ENCODE measurements at regions not wholly inside any gene's neighbourhood (a gene's known extent, or its start where the extent isn't known, plus 50 kb on each side); places are given as distances from the start of the nearest gene placed in this dataset.

GRCh38 chr17:22453181-22453580 is 760.9 kb downstream of the KCNJ18 start:
- ChIA-PET CTCF (no interaction called here), POLR2A (no interaction called here)
- no peak for DNase-seq (ENCODE audit: extremely low spot score)
- TF ChIP-seq HDGF (IDR thresholded peaks at IDR 0.05; ENCODE audit: borderline replicate concordance) (no peak), ELF4 (IDR thresholded peaks at IDR 0.05) (no peak), FOXK2 (IDR thresholded peaks at IDR 0.05) (no peak), FOXM1 (IDR thresholded peaks at IDR 0.05; ENCODE audit: borderline replicate concordance) (no peak), SP1 (IDR thresholded peaks at IDR 0.05) (no peak), BHLHE40 (IDR thresholded peaks at IDR 0.05; ENCODE audit: borderline replicate concordance) (no peak), CTBP1 (IDR thresholded peaks at IDR 0.05; ENCODE audit: borderline replicate concordance) (no peak), LEF1 (IDR thresholded peaks at IDR 0.05; ENCODE audit: borderline replicate concordance) (no peak), SUZ12 (IDR thresholded peaks at IDR 0.05) (no peak), L3MBTL2 (conservative IDR thresholded peaks at IDR 0.05) (no peak)

- ChIA-PET POLR2A (no interaction called here), CTCF (no interaction called here)
- no peak for DNase-seq (ENCODE audit: extremely low spot score)
- TF ChIP-seq SP1 (IDR thresholded peaks at IDR 0.05), result no peak
- TF ChIP-seq L3MBTL2 (conservative IDR thresholded peaks at IDR 0.05), result no peak
- TF ChIP-seq HDGF (IDR thresholded peaks at IDR 0.05; ENCODE audit: borderline replicate concordance), result no peak
- no peak for TF ChIP-seq BHLHE40 (IDR thresholded peaks at IDR 0.05; ENCODE audit: borderline replicate concordance)
- TF ChIP-seq FOXK2 (IDR thresholded peaks at IDR 0.05), result no peak
- no peak for TF ChIP-seq PKNOX1 (IDR thresholded peaks at IDR 0.05)
- TF ChIP-seq ELF4 (IDR thresholded peaks at IDR 0.05), result no peak
- no peak for TF ChIP-seq LEF1 (IDR thresholded peaks at IDR 0.05; ENCODE audit: borderline replicate concordance)
- TF ChIP-seq FOXM1 (IDR thresholded peaks at IDR 0.05; ENCODE audit: borderline replicate concordance), result no peak
- no peak for TF ChIP-seq ARNT (IDR thresholded peaks at IDR 0.05)
- TF ChIP-seq NFRKB (IDR thresholded peaks at IDR 0.05), result no peak
- TF ChIP-seq SUZ12 (IDR thresholded peaks at IDR 0.05), result no peak
- no peak for TF ChIP-seq ZNF384 (IDR thresholded peaks at IDR 0.05)
These were observed 762.0 kb downstream of the KCNJ18 start for GRCh38 chr17:22454070-22454999.

GRCh38 chr17:22459331-22459952 is 767.1 kb downstream of the KCNJ18 start:
- POLR2A ChIA-PET, result no interaction called here
- no peak for DNase-seq (ENCODE audit: extremely low spot score)
- no peak for TF ChIP-seq TARDBP (IDR thresholded peaks at IDR 0.05)
- TF ChIP-seq FOXA1 (IDR thresholded peaks at IDR 0.05), result no peak
- no peak for TF ChIP-seq ELF4 (IDR thresholded peaks at IDR 0.05)
- TF ChIP-seq BHLHE40 (IDR thresholded peaks at IDR 0.05; ENCODE audit: borderline replicate concordance), result no peak
- no peak for TF ChIP-seq FOXM1 (IDR thresholded peaks at IDR 0.05; ENCODE audit: borderline replicate concordance)
- no peak for TF ChIP-seq ZNF384 (IDR thresholded peaks at IDR 0.05)
- TF ChIP-seq PKNOX1 (IDR thresholded peaks at IDR 0.05), result no peak
- TF ChIP-seq NFRKB (IDR thresholded peaks at IDR 0.05), result no peak
- CTCF ChIA-PET, result no interaction called here

- TF ChIP-seq FOXK2 (IDR thresholded peaks at IDR 0.05) (no peak), TARDBP (IDR thresholded peaks at IDR 0.05) (no peak), ZNF384 (IDR thresholded peaks at IDR 0.05) (no peak), SP1 (IDR thresholded peaks at IDR 0.05) (no peak)
- ChIA-PET CTCF (no interaction called here), POLR2A (no interaction called here)
- DNase-seq (ENCODE audit: extremely low spot score), result no peak
These were observed 767.6 kb downstream of the KCNJ18 start for GRCh38 chr17:22459953-22460350.

- no peak for DNase-seq (ENCODE audit: extremely low spot score)
- CTCF ChIA-PET, result no interaction called here
- TF ChIP-seq ELF4 (IDR thresholded peaks at IDR 0.05) (no peak), L3MBTL2 (conservative IDR thresholded peaks at IDR 0.05) (no peak), LEF1 (IDR thresholded peaks at IDR 0.05; ENCODE audit: borderline replicate concordance) (no peak), TARDBP (IDR thresholded peaks at IDR 0.05) (no peak), ZNF384 (IDR thresholded peaks at IDR 0.05) (no peak), HDGF (IDR thresholded peaks at IDR 0.05; ENCODE audit: borderline replicate concordance) (no peak), BHLHE40 (IDR thresholded peaks at IDR 0.05; ENCODE audit: borderline replicate concordance) (no peak), CTBP1 (IDR thresholded peaks at IDR 0.05; ENCODE audit: borderline replicate concordance) (no peak), FOXA1 (IDR thresholded peaks at IDR 0.05) (no peak)
- POLR2A ChIA-PET, result no interaction called here
These were observed 768.2 kb downstream of the KCNJ18 start for GRCh38 chr17:22460461-22461063.

GRCh38 chr17:22461460-22462145 is 769.3 kb downstream of the KCNJ18 start:
- POLR2A ChIA-PET, result no interaction called here
- TF ChIP-seq SUZ12 (IDR thresholded peaks at IDR 0.05) (no peak), ZNF384 (IDR thresholded peaks at IDR 0.05) (no peak), FOXK2 (IDR thresholded peaks at IDR 0.05) (no peak), CTBP1 (IDR thresholded peaks at IDR 0.05; ENCODE audit: borderline replicate concordance) (no peak), ELF4 (IDR thresholded peaks at IDR 0.05) (no peak), BHLHE40 (IDR thresholded peaks at IDR 0.05; ENCODE audit: borderline replicate concordance) (no peak), ARNT (IDR thresholded peaks at IDR 0.05) (no peak), PKNOX1 (IDR thresholded peaks at IDR 0.05) (no peak), LEF1 (IDR thresholded peaks at IDR 0.05; ENCODE audit: borderline replicate concordance) (no peak), HDGF (IDR thresholded peaks at IDR 0.05; ENCODE audit: borderline replicate concordance) (no peak), SP1 (IDR thresholded peaks at IDR 0.05) (no peak), FOXM1 (IDR thresholded peaks at IDR 0.05; ENCODE audit: borderline replicate concordance) (no peak)
- no peak for DNase-seq (ENCODE audit: extremely low spot score)
- CTCF ChIA-PET, result no interaction called here

All from HEK293T (cell line).